HG03060 (cell line): ENCODE measurements at regions not wholly inside any gene's neighbourhood (a gene's known extent, or its start where the extent isn't known, plus 50 kb on each side); places are given as distances from the start of the nearest gene placed in this dataset.
A peak's percentile ranks its signal among the peaks of the same experiment; 100 is the strongest.

ENCODE experiments used
- ATAC-seq: cut with Tn5 transposase; IDR thresholded peaks from one replicate; pipeline ENCODE4 v1.9.1; 2021; ENCODE audit warnings: low read depth, moderate number of reproducible peaks; ENCODE audit not compliant: unreplicated experiment

- ATAC-seq: peak; percentile 95
Measured at GRCh38 chr4:171639540-171639939, 173.7 kb upstream of the GALNTL6 start.

- no peak for ATAC-seq
Measured at GRCh38 chr4:171636606-171637005, 176.6 kb upstream of the GALNTL6 start.

GRCh38 chr4:171629737-171630136 lies 183.5 kb upstream of the GALNTL6 start:
- no peak for ATAC-seq

GRCh38 chr4:171629182-171629581 lies 184.0 kb upstream of the GALNTL6 start:
- peak; percentile 96 for ATAC-seq

GRCh38 chr4:171626554-171626953 lies 186.7 kb upstream of the GALNTL6 start:
- ATAC-seq: no peak

- ATAC-seq: no peak
Measured at GRCh38 chr4:171622729-171623128, 190.5 kb upstream of the GALNTL6 start.

GRCh38 chr4:171621646-171622045 lies 191.6 kb upstream of the GALNTL6 start:
- no peak for ATAC-seq

- ATAC-seq: no peak
Measured at GRCh38 chr4:171612907-171613306, 200.3 kb upstream of the GALNTL6 start.

GRCh38 chr4:171602638-171603355 lies 210.4 kb upstream of the GALNTL6 start:
- no peak for ATAC-seq

- no peak for ATAC-seq
Measured at GRCh38 chr4:171601091-171601490, 212.1 kb upstream of the GALNTL6 start.

GRCh38 chr4:171599628-171600027 lies 213.6 kb upstream of the GALNTL6 start:
- no peak for ATAC-seq

- no peak for ATAC-seq
Measured at GRCh38 chr4:171594293-171594692, 218.9 kb upstream of the GALNTL6 start.

GRCh38 chr4:171590716-171591115 lies 222.5 kb upstream of the GALNTL6 start:
- ATAC-seq: no peak

GRCh38 chr4:171588764-171589163 lies 224.4 kb upstream of the GALNTL6 start:
- ATAC-seq: no peak

- no peak for ATAC-seq
Measured at GRCh38 chr4:171588051-171588545, 225.1 kb upstream of the GALNTL6 start.

GRCh38 chr4:171583790-171584189 lies 229.4 kb upstream of the GALNTL6 start:
- no peak for ATAC-seq

- ATAC-seq: no peak
Measured at GRCh38 chr4:171582961-171583581, 230.1 kb upstream of the GALNTL6 start.

GRCh38 chr4:171573181-171573580 lies 240.0 kb upstream of the GALNTL6 start:
- no peak for ATAC-seq

- peak; percentile 47 for ATAC-seq
Measured at GRCh38 chr4:171565130-171565788, 247.9 kb upstream of the GALNTL6 start.

- ATAC-seq: peak; percentile 79
Measured at GRCh38 chr4:171561419-171561818, 251.8 kb upstream of the GALNTL6 start.

GRCh38 chr4:171553961-171554360 lies 259.2 kb upstream of the GALNTL6 start:
- no peak for ATAC-seq

GRCh38 chr4:171542640-171543039 lies 270.6 kb upstream of the GALNTL6 start:
- ATAC-seq: no peak
